SK-N-SH treated with all-trans-retinoic acid at 6 μM for 48 hours (cell line): ENCODE measurements at regions not wholly inside any gene's neighbourhood (a gene's known extent, or its start where the extent isn't known, plus 50 kb on each side); places are given as distances from the start of the nearest gene placed in this dataset.

ENCODE experiments used
- ATAC-seq: fragments of 200-7000 bp; cut with Tn5 transposase; 3 replicates; pipeline ENCODE4 v1.9.1; 2020; ENCODE audit warnings: mild to moderate bottlenecking, moderate library complexity
- ARNTL ChIP-seq: fragments of 450-650 bp; formaldehyde crosslinking; IDR thresholded peaks from 2 replicates; pipeline ENCODE4 v1.5.0; 2020; ENCODE audit warnings: low read depth, mild to moderate bottlenecking, moderate library complexity, borderline replicate concordance
- BACH2 ChIP-seq: fragments of 250-450 bp; sonication (Bioruptor Pico); IDR thresholded peaks from 2 replicates; pipeline ENCODE4 v1.9.0; 2021; ENCODE audit warnings: mild to moderate bottlenecking, borderline replicate concordance
- CREB5 ChIP-seq: fragments of 250-450 bp; sonication (Bioruptor Pico); IDR thresholded peaks from 2 replicates; pipeline ENCODE4 v1.5.1; 2020; ENCODE audit warnings: low read depth, mild to moderate bottlenecking, moderate library complexity
- CSRNP3 ChIP-seq: fragments of 250-450 bp; sonication (Bioruptor Pico); IDR thresholded peaks from 2 replicates; pipeline ENCODE4 v1.5.1; 2021; ENCODE audit warnings: mild to moderate bottlenecking, moderate library complexity
- ISL1 ChIP-seq: fragments of 250-450 bp; sonication (Bioruptor Pico); IDR thresholded peaks from 2 replicates; pipeline ENCODE4 v2.1.2; 2022; ENCODE audit warnings: mild to moderate bottlenecking, moderate library complexity
- OSR1 ChIP-seq: fragments of 250-450 bp; sonication (Bioruptor Pico); IDR thresholded peaks from 2 replicates; pipeline ENCODE4 v1.8.0; 2022; ENCODE audit warnings: moderate library complexity, mild to moderate bottlenecking, inconsistent platforms
- PATZ1 ChIP-seq: fragments of 250-450 bp; sonication (Bioruptor Pico); IDR thresholded peaks from 2 replicates; pipeline ENCODE4 v1.8.0; 2020; ENCODE audit warnings: mild to moderate bottlenecking, moderate library complexity, borderline replicate concordance
- POU6F1 ChIP-seq: fragments of 250-450 bp; sonication (Bioruptor Pico); IDR thresholded peaks from 2 replicates; pipeline ENCODE4 v1.8.0; 2021; ENCODE audit warnings: low read depth, mild to moderate bottlenecking, moderate library complexity, borderline replicate concordance
- PPARA ChIP-seq: fragments of 250-450 bp; sonication (Bioruptor Pico); IDR thresholded peaks from 2 replicates; pipeline ENCODE4 v1.5.0; 2020; ENCODE audit warnings: mild to moderate bottlenecking, borderline replicate concordance
- RARB ChIP-seq: fragments of 250-450 bp; sonication (Bioruptor Pico); IDR thresholded peaks from 2 replicates; pipeline ENCODE4 v1.8.0; 2021; ENCODE audit warnings: mild to moderate bottlenecking, moderate library complexity
- SNAI2 ChIP-seq: fragments of 250-450 bp; sonication (Bioruptor Pico); IDR thresholded peaks from 2 replicates; pipeline ENCODE4 v1.5.0; 2020; ENCODE audit warnings: mild to moderate bottlenecking, moderate library complexity
- TOX ChIP-seq: fragments of 250-450 bp; sonication (Bioruptor Pico); IDR thresholded peaks from 2 replicates; pipeline ENCODE4 v1.8.0; 2021; ENCODE audit warnings: mild to moderate bottlenecking, moderate library complexity, borderline replicate concordance
- TSHZ2 ChIP-seq: fragments of 250-450 bp; sonication (Bioruptor Pico); IDR thresholded peaks from 2 replicates; pipeline ENCODE4 v1.5.0; 2020; ENCODE audit warnings: mild to moderate bottlenecking, moderate library complexity
- ZC3H10 ChIP-seq: fragments of 250-450 bp; sonication (Bioruptor Pico); IDR thresholded peaks from 2 replicates; pipeline ENCODE4 v1.5.1; 2021; ENCODE audit warnings: mild to moderate bottlenecking, moderate library complexity
- ZFP3 ChIP-seq: fragments of 250-450 bp; sonication (Bioruptor Pico); IDR thresholded peaks from 2 replicates; pipeline ENCODE4 v1.5.0; 2020; ENCODE audit warnings: mild to moderate bottlenecking, moderate library complexity
- ZFP30 ChIP-seq: fragments of 450-650 bp; formaldehyde crosslinking; IDR thresholded peaks from 2 replicates; pipeline ENCODE4 v1.5.0; 2022; ENCODE audit warnings: mild to moderate bottlenecking, moderate library complexity
- ZNF565 ChIP-seq: fragments of 450-650 bp; formaldehyde crosslinking; conservative IDR thresholded peaks from 2 replicates; pipeline ENCODE4 v1.5.0; 2020; ENCODE audit warnings: low read depth, mild to moderate bottlenecking, moderate library complexity
- ZNF70 ChIP-seq: fragments of 450-650 bp; formaldehyde crosslinking; IDR thresholded peaks from 2 replicates; pipeline ENCODE4 v1.5.0; 2020; ENCODE audit warnings: mild to moderate bottlenecking, moderate library complexity
- ZNF8 ChIP-seq: fragments of 450-650 bp; formaldehyde crosslinking; IDR thresholded peaks from 2 replicates; pipeline ENCODE4 v1.5.0; 2020; ENCODE audit warnings: mild to moderate bottlenecking, moderate library complexity

GRCh38 chr10:23686722-23687121 is 247.8 kb downstream of the OTUD1 start:
- TF ChIP-seq POU6F1 (CRISPR knock-in tag): no peak
- TF ChIP-seq TOX (CRISPR knock-in tag): no peak
- TF ChIP-seq SNAI2 (CRISPR knock-in tag): no peak
- no peak for ATAC-seq

- ATAC-seq: no peak
- TF ChIP-seq ISL1 (CRISPR knock-in tag): no peak
- TF ChIP-seq BACH2 (CRISPR knock-in tag): no peak
- TF ChIP-seq POU6F1 (CRISPR knock-in tag): no peak
- no peak for TF ChIP-seq PATZ1 (CRISPR knock-in tag)
These were observed 253.9 kb downstream of the OTUD1 start for GRCh38 chr10:23692736-23693135.

- ATAC-seq: peak; percentile 68; the same call in 2 of the 3 replicates
- no peak for TF ChIP-seq CSRNP3 (CRISPR knock-in tag)
- TF ChIP-seq, all 23 proteins: peak for 0
These were observed 254.6 kb downstream of the OTUD1 start for GRCh38 chr10:23693501-23693901.

GRCh38 chr10:23693925-23694324 is 255.1 kb downstream of the OTUD1 start:
- TF ChIP-seq CREB5 (CRISPR knock-in tag) (no peak), BACH2 (CRISPR knock-in tag) (no peak), PATZ1 (CRISPR knock-in tag) (no peak), PPARA (no peak), TSHZ2 (no peak), ZFP3 (CRISPR knock-in tag) (no peak), ARNTL (no peak), ZNF565 (no peak), ZNF70 (CRISPR knock-in tag) (no peak), ZC3H10 (CRISPR knock-in tag) (no peak), ZNF8 (CRISPR knock-in tag) (no peak), OSR1 (no peak), RARB (CRISPR knock-in tag) (no peak), TOX (CRISPR knock-in tag) (no peak), ZFP30 (CRISPR knock-in tag) (no peak)
- ATAC-seq: no peak
